GM21529 (cell line): ENCODE measurements at regions not wholly inside any gene's neighbourhood (a gene's known extent, or its start where the extent isn't known, plus 50 kb on each side); places are given as distances from the start of the nearest gene placed in this dataset.

ENCODE experiments used
- ATAC-seq: cut with Tn5 transposase; IDR thresholded peaks from one replicate; pipeline ENCODE4 v1.9.1; 2021; ENCODE audit not compliant: unreplicated experiment

DNA sequence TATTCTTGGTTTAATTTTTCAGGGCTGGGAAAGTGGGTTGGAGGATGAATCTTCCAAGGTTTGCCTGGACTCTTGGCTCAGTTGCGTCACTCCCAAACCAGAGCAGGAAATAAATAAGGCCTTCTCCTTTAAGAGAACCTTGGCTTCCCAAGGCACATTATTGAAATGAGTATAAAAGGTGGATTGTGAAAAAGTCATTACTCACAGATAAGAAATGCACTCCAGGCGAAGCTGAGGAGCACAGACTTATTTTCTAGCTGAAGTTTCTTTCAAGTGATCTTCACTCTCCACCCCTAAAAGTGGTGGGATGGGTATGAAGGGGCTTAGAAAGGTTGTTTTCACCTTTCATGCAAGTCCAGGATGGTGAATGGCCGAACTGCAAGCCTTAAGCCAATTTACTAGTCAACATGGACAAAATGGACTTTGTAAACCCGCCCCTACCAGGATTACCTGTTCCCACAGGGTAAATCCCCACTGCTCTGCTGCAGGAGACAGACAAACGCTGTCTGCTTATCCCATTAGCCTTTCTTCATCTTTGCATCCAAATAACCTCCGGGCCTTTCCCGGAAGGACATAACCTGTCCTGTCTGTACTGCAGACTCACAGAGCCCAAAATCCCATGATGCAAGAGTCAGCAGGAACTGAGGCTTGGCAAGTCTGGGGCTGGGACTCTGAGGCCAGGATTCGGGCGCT lies 207.6 kb downstream of the BCL11B start:
- ATAC-seq = no peak

DNA sequence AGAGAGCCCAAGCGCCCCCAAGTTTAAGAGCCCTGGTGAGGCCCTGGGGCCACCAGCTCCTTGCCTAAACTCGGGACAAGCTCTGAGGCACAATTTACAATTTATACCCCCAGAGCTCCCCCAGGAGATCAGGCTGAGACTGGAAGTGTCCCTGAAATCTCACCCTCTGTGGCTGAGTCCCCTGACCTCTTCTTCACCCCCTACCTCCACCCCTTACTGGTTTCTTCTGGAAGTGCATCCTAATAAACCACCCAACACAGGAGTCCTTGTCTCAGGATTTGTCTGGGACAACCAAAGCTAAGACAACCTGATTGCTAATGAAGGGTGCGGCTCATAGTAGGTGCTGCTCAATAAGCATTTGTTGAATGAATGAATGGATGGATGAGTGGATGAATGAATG lies 206.4 kb downstream of the BCL11B start:
- ATAC-seq = no peak

DNA sequence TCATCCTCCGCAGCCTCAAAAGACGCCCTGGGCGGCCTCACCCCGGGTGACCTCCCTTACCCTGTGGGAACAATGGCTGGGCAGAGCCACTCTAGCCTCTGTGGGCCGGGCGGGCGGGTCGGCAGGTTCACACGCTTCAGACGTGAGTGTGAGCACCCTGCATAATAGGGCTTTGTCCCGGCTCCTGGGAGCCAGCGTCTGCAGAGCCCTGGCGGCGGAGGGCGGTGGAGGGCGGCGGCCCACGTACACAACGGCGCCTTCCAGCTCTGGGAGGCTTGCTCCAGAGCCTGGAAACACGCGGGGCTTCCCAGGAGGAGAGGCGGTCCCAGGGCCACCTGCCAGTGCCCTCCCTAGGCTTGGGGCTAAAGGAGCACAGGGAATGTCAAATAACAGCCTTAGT lies 205.6 kb downstream of the BCL11B start:
- ATAC-seq = no peak

DNA sequence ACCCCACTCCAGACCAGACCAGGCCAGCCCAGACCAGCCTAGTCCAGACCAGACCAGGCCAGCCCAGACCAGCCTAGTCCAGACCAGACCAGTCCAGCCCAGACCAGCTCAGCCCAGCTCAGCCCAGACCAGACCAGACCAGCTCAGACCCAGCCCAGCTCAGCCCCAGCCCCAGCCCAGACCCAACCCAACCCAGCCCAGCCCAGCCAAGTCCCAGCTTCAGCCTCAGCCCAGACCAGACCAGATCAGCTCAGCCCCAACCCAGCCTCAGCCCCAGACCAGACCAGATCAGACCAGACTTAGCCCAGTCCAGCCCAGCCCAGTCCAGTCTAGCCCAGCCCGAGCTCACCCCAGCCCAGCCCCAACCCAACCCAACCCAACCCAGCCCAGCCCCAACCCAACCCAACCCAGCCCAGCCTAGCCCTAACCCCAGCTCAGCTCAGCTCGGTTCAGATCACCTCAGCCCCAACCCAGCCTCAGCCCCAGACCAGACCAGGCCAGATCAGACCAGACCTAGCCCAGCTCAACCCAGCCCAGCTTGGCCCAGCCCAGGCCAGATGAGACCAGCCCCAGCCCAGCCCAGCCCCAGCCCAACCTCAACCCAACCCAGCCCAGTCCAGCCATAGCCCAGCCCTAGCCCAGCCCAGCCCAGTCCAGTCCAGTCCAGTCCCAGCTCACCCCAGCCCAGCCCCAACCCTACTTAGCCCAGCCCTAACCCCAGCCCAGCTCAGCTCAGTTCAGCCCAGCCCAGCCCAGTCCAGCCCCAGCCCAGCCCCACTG lies 204.7 kb downstream of the BCL11B start:
- no peak for ATAC-seq

DNA sequence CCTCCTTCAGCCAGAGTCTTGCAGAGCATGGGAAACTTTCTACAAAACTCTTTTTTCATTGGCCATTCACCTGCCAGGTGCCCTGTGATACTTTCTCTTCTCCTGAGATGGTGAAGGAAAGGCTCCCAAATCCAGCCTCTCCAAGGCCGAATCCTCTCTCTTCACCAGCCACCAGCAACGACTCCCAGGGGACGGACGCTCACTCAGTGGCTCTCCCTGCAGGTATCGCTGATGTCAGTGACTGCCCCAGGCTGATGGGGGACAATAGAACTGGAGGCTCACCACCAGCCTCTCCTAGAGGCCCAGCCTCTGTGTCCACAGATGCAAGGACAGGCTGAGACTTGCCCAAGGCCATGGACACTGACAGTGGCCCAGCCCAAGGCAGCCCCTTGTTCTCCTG lies 204.1 kb downstream of the BCL11B start:
- no peak for ATAC-seq

DNA sequence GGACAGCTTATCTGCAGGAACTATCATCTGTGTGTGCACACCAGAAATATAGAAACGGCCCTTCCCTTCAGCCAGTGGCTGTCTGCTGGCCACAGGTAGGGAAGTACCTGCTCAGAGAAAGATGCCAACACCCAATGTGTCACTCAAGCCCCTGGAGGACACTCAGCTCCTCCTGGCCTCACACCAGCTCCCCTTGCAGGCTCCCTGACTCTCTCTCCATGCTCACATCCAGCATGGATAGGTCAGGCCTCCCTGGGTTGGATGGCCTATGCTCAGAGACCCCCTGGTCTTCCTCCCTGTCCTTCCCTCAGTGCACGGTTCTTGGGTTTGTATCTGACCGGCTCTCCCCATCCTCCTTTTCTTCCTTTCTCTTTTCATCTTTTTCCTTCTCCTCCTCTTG lies 202.1 kb downstream of the BCL11B start:
- ATAC-seq = no peak

DNA sequence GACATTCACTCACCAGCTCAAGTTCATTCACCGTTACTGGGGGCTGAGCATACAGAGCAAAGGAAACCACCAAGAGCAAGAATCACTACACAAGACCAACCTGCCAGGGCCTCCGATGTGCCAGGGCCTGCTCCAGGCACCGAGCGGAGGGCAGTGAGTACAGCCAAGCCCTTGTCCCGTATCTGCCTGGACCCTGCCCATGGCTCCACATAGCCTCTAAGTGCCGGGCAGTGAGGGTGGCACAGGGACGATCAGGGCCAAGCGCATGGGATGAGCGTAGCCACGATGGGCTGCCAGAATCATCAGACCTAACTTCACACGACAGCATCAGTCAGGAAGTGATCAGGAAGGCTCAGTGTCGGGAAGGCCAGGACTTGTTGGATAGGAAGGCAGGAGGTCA lies 199.6 kb downstream of the BCL11B start:
- ATAC-seq = no peak

DNA sequence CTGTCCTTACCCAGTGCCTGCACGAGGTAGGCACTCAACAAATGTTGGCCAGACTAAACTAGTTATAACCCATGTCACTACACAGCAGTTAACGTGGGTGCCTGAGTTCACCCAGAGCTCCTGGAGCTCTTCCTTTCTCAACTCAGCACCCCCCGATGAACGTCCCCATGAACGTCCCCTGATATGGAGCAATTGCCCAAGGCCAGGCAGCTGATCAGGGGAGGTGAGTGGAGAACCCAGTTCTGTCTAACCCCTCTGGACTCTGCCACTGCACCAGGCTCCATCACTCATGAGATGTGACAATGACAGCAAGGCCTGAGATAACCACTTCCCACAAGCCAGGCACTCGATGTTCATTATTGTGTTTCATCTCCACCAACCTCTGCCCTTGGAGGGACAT lies 199.0 kb downstream of the BCL11B start:
- ATAC-seq = no peak

DNA sequence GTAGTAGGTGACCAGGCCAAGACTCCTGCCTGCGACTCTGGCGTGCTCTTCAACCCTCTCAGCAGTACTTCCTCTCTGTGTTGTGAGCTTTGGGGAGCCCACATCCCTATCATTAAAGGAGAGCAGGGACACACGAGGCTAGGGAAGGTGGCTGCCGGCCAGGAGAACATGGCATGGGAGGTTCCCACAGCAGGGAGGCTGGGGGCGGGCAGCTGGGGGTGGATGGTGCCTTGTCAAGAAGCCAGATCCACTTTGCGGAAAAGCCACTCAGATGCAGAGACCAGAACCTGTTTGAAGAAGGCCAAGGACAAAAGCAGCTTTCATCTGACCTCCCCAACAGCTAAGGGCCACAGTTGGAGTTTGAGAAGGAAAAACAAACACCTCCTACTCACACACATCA lies 198.6 kb downstream of the BCL11B start:
- ATAC-seq = no peak

DNA sequence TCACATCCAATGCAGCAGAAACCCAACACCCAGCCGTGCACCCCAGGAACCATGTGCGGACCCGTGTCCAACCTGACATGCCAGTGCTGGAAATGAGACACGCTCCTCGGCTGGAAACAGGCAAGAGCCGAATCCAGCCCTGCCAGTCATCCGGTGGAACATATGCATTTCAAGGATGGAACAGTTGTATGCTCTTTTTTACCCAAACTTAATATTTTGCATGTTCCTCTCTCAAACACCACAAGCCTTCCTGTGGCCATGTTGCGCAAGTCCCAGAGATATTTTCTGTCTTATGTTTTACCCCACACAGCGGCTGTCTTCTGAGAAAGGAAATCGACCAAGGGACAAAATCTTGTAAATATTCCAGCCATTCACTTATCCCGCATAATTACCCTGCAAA lies 196.9 kb downstream of the BCL11B start:
- ATAC-seq = no peak

DNA sequence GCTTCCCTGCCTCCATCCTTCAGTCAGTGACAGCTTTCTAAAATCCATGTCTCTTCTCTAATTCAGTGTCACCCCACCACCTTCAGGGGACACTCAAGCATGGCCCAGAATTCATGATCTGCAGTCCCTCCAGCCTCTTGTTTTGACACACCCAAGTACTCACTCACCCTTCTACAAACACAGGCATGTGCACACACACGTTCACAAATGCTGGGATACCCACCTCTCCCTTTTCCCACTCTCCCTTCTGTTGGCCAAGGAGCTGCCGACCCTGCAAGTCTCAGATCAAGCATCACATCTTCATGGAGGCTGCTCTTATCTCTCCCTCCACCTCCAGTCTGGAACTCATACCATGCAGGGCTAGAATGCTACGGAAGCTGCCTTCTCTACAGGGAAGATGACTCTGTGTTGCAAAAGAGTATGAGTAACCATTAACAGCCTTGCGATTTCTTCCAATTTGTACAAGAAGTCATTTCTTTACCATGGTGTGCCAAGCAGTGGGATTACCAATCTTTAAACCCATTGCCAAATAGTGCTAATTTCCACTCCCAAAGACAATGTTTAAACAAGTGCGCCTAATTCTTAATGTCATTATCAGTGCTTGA lies 196.1 kb downstream of the BCL11B start:
- ATAC-seq = no peak

DNA sequence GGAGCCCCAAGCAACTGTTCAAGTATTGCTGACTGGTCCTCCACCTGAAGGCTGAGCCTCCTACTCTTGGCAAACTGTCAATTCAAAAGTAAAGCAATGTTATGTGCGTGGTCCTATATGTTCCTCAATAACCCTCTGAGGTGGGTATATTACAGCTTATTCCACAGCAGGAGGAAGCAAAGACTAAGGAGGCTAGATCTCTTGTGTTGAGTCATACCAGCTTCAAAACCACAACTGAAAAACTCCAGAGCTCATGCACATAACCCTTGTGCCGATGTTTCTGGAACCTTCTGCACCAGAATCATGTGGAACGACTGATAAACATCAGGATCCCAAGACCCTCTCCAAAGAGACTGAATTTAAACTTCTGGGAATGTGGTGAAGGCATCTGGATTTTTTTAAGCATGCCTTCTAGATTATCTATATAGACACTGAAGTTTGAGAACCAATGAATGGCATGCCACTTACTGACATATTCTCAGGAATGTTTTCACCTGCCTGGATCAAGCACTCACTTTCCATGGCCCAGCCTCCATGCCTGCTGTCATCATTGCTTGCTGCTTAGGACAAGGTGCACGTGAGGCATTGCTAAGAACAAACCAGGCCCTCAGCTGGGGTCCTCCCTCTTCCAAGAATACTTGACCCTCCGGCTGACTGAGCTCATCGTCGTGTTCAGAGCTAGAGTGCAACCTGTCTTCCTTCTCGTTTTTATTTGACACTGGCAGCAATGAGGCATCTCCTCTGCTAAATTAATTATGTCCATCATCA lies 194.7 kb downstream of the BCL11B start:
- ATAC-seq = no peak

DNA sequence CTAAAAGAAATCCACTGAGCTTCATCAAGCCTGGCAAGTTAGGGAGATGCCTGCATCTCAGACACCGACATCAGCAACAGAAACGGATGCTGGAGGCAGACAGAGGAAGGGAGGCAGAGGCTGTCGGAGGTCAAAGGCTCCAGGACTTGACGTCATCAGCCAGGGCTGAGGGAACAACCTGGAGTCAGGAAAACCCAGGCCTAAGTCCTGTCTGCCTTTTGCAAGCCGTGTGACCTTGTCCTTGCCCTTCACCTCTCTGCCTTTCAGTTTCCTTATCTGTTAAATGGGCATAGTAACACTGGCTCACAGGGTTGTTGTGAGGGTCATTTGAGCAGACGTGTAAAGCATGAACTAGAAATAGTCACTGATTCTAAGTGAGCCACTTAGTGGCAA lies 194.2 kb downstream of the BCL11B start:
- no peak for ATAC-seq

DNA sequence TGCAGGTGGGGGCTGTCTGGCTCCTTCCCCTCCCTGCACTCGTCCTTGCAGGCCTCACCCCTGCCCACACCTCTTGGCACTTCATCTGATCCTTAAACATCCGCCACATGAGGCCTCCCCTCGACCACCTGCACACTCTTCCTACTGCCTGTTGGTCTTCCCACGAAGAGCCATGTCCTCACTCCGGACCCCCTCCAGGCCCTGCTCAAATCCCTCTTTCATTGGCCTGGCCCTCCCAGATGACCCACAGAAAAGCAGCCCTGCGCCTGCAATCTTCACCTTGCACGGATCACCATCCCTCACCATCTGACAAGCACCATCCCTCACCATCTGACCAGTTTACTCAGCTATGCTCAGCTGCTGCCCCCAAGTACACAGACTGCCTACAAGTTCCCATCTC lies 193.6 kb downstream of the BCL11B start:
- no peak for ATAC-seq

DNA sequence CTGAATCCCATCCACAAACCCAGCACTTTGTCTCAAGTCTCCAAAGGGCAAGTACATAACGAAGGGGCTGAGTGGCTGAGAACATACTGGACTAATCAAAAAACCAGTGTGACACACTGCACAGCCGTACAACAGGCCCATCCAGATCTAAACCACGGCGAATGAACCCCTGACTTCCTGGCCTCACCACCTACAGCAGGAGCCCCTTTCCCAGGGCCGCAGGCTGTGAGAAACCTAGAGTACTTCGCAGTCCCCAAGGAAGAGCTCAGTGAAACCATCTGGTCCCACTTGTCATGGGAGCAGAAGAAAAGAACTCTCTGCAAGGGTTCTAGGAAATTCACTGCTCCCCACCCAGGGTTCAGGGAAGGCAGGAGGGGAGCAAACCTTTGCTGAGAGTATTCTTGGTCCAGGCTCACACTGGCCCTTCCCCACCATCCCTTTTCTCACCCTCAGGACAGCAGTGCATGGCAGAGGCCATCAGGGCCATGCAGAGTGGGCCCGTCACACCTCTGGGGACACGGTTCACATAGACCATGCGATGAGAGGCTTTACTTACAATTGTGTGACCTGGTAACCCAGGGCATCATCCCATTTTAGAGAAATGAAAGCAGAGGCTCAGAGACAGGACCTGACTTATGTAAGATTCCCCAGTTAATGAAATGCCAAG lies 192.8 kb downstream of the BCL11B start:
- ATAC-seq = no peak

DNA sequence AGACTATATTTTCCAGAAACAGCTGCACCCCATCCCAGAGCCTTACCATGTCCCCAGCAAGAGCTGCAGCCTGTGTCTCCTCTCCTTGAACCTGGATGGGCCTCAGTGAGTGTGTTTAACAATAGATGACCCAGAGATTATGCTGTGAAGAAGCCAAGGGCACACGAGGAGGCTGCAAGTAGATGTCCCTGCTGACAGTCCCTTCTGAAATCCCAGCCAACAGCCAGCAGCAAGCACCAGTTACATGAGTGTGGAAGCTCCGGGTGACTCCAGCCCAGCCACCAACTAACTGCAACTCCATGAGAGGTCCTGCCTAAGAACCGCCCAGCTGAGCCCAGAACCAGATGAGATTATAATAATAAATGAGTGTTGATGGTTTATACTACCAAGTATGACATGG lies 191.7 kb downstream of the BCL11B start:
- ATAC-seq = no peak

DNA sequence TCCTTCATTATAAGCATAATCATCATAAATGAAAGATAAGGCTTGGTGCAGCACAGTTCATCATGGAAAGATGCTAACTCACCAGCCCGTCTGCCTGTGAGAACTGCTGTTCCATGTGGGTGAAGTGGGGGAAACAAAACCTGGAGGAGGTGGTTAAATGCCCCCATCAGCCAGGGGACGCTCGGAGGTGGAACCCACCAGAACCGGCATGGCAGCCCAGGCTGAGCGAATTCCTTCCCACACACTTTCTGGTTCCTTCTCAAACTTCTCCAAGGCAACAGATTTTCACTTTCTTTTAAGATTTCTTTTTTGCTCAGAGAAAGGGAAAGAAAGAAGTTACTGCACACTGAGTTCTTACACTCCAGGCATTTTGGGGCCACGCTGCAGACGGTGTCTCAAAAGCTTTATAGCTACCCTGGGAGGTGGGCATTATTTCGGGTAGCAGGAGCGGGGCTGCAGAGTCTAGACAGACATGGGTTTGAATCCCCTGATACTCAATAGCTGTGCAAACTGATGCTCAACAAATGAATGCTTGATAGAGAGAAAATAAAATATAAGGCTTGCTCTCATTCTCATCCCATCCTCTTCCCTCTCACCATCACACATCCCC lies 190.7 kb downstream of the BCL11B start:
- ATAC-seq = no peak

DNA sequence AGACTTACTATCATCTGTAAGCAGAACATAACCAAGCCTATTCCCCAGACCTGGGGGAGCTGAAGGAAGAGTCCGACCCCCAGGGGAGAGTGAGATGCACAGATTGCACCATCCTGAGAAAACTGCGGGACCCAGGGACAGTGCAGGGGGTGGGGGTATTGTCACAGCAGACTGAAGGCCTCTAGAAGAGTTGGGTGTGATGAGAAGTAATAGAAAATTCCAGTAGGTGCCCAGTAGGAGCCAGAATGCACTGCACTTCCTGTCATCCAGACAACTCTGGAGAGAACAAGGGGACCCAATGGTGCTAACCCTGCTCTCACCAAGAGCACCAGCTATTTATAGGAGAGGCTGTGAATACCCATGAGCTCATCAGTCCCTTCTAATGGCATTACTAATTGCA lies 190.1 kb downstream of the BCL11B start:
- ATAC-seq = no peak

DNA sequence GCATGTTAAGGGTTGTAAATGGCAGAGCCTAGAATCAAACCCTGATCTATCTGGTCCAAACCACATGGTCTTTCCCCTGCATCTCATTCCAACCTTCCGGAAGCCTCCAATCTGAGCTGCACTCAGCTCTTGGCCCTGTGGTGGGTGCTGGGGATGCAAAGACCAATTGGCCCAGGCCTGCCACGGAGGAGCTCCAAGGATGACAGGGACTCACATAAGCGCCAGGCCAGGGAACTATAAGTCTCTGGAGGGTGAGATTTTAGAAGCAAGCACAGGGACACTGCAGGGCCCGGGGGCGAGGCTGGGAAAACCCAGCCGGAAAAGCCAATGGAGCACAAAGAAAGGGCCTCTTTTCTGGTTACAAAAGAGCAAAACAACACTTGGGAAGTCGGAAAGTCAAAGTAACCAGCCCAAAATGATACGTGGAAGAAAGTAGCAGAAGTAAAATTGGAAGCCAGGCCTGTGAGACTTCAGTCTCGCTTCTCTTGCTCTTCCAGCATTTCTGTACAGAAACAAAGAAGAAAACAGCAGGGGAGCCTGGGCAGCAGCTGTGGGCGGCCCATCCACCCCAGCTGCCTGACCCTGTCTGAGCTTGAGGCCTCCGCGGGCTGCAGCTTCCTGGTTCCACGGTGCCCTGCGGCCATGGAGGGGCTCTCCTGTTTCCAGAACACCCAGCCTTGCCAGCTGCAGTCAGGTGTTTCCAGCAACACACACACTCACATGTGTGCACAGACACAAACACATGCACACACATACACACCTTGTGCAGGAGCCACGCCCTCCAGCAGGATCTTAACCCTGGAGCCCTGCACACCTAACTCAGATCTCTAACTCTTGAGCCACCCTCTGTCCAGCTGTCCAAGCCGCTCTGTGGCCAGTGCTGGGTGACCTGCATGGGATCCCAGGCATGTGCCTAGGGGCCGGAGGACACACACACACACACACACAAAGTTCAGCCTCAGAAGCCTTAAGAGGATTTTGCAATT lies 178.2 kb downstream of the BCL11B start:
- no peak for ATAC-seq
